Fibroblast of villous mesenchyme (primary cell): ENCODE measurements at regions not wholly inside any gene's neighbourhood (a gene's known extent, or its start where the extent isn't known, plus 50 kb on each side); places are given as distances from the start of the nearest gene placed in this dataset.
"Not testable (repeated sequence)": the region's sequence is repeated elsewhere in the genome, so short reads cannot be mapped to it uniquely, and the experiment has no call there.

Experiments used
- DNase-seq: peaks from one replicate; pipeline ENCODE4 v3.0.0-alpha.2; 2010; ENCODE audit warnings: low read depth
- H3K4me3 ChIP-seq: 2 replicates; pipeline ENCODE4 v1.5.1; 2011; ENCODE audit warnings: low read depth, mild to moderate bottlenecking, low read length
- CTCF ChIP-seq: IDR thresholded peaks from 2 replicates; pipeline ENCODE4 v1.5.1; 2012; ENCODE audit warnings: low read depth, mild to moderate bottlenecking, low read length; ENCODE audit not compliant: insufficient read depth

- no peak for DNase-seq
- no peak overlapping the region for H3K4me3 ChIP-seq
- no peak for TF ChIP-seq CTCF
Observed at GRCh38 chr11:50088231-50088630, 55.6 kb downstream of the OR4C45 start.

GRCh38 chr11:50098186-50098725, 65.6 kb downstream of the OR4C45 start:
- TF ChIP-seq CTCF = no peak
- DNase-seq = no peak
- H3K4me3 ChIP-seq = no peak overlapping the region

- no peak overlapping the region for H3K4me3 ChIP-seq
- no peak for TF ChIP-seq CTCF
- no peak for DNase-seq
Observed at GRCh38 chr11:50102916-50103315, 70.2 kb downstream of the OR4C45 start.

- not testable (repeated sequence) for H3K4me3 ChIP-seq, DNase-seq
Observed at GRCh38 chr11:50140686-50141085, 108.0 kb downstream of the OR4C45 start.

GRCh38 chr11:50146308-50146707, 113.6 kb downstream of the OR4C45 start:
- DNase-seq = not testable (repeated sequence)

GRCh38 chr11:50147946-50148345, 115.3 kb downstream of the OR4C45 start:
- not testable (repeated sequence) for DNase-seq, H3K4me3 ChIP-seq

More at GRCh38 chr11:50146308-50146707, 113.6 kb downstream of the OR4C45 start:
- H3K4me3 ChIP-seq = not testable (repeated sequence)

- H3K4me3 ChIP-seq = no peak overlapping the region
- TF ChIP-seq CTCF = no peak
- no peak for DNase-seq
Observed at GRCh38 chr11:50155508-50155907, 122.8 kb downstream of the OR4C45 start.

- no peak for TF ChIP-seq CTCF
- no peak overlapping the region for H3K4me3 ChIP-seq
- DNase-seq = no peak
Observed at GRCh38 chr11:50164050-50164449, 131.4 kb downstream of the OR4C45 start.

GRCh38 chr11:50169634-50170033, 137.0 kb downstream of the OR4C45 start:
- no peak for DNase-seq
- no peak for TF ChIP-seq CTCF
- H3K4me3 ChIP-seq = no peak overlapping the region
